Esophagus squamous epithelium (tissue), 5 donors: ENCODE measurements at regions not wholly inside any gene's neighbourhood (a gene's known extent, or its start where the extent isn't known, plus 50 kb on each side); places are given as distances from the start of the nearest gene placed in this dataset.

Experiments used
- DNase-seq: peaks from one replicate; lab custom pipeline; 2025; lab: John Stamatoyannopoulos, UW
- H3K27ac ChIP-seq, 4 donors: fragments of 200-600 bp; sonication (generic); one replicate each; pipeline ENCODE4 v1.5.1; 2016 to 2019; ENCODE audit warnings: mild to moderate bottlenecking in 1 of 4
- H3K27me3 ChIP-seq, 4 donors: fragments of 200-600 bp; sonication (generic); 1 replicate in 3 of 4; 2 replicates in 1 of 4; pipeline versions ENCODE4 v1.5.1 to v1.6.0; 2017 to 2021; ENCODE audit warnings: antibody characterized with exemption in 1 of 4
- H3K36me3 ChIP-seq, 3 donors: fragments of 200-600 bp; sonication (generic); one replicate each; pipeline ENCODE4 v1.5.1; 2016 to 2019
- H3K4me1 ChIP-seq, 3 donors: fragments of 200-600 bp; sonication (generic); one replicate each; pipeline ENCODE4 v1.5.1; 2017 to 2019
- H3K4me3 ChIP-seq, 4 donors: fragments of 200-600 bp; sonication (generic); 1 replicate in 3 of 4; 2 replicates in 1 of 4; pipeline ENCODE4 v1.5.1; 2016 to 2019; ENCODE audit warnings: mild to moderate bottlenecking in 2 of 4, moderate library complexity in 1 of 4
- H3K9me3 ChIP-seq, 3 donors: fragments of 200-600 bp; sonication (generic); one replicate each; pipeline ENCODE4 v1.5.1; 2016 to 2019
- POLR2A ChIP-seq, 4 donors: fragments of 450-650 bp; IDR thresholded peaks; one replicate each; pipeline ENCODE4 v1.6.1; 2017; ENCODE audit warnings: antibody characterized with exemption in 4 of 4, mild to moderate bottlenecking in 4 of 4, moderate library complexity in 3 of 4
- WGBS, 2 donors: methylation state at CpG; one replicate each; pipeline ENCODE4 v1.1.5; 2018; 5-methylcytosine and 5-hydroxymethylcytosine counted together
- intact Hi-C: fragments of 100-400 bp; cut with DNase I; formaldehyde crosslinking; loops from one replicate; pipeline ENCODE4 v1.15.0; 2022
- TF ChIP-seq, protein P1 (sequence below), 6 experiments: fragments of 450-650 bp in 4 of 6; fragments of 200-600 bp in 2 of 6; sonication (generic) in 2 of 6; IDR thresholded peaks; one replicate each; pipeline ENCODE4 v1.5.1; 2016 to 2019; ENCODE audit warnings: antibody characterized with exemption in 6 of 6, mild to moderate bottlenecking in 4 of 6, moderate library complexity in 4 of 6
- donor health status: DM: yes; HTN: yes; CAD: no.

DNA sequence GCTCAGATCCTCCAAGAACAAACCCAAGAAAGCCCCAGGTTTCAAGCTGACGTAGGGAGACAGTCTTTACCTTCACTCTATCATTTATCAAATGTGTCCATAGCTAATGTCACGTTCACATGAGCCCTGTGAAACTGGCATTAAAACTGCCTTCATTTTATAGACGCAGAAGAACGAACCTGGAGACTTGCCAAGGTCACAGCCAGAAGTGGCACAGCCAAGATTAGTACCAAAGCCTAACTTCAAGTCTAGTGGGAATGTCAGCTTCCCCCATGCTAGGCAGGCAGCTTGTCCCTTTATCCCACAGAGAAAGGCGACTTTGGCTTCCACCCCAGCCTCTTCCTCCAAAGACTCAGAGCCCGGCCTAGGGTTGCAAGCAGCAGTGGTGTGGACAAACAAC lies 517.2 kb downstream of the SHQ1 start:
- no peaks in the 10 kb centered on the region for H3K36me3 ChIP-seq
- H3K4me1 ChIP-seq, result peaks cover 0 to 19% (median 2%) of the 10 kb centered on the region in 3 donors
- H3K27me3 ChIP-seq, result peaks cover 0 to 11% (median 0%) of the 10 kb centered on the region in 4 donors
- TF ChIP-seq, protein P1, sequence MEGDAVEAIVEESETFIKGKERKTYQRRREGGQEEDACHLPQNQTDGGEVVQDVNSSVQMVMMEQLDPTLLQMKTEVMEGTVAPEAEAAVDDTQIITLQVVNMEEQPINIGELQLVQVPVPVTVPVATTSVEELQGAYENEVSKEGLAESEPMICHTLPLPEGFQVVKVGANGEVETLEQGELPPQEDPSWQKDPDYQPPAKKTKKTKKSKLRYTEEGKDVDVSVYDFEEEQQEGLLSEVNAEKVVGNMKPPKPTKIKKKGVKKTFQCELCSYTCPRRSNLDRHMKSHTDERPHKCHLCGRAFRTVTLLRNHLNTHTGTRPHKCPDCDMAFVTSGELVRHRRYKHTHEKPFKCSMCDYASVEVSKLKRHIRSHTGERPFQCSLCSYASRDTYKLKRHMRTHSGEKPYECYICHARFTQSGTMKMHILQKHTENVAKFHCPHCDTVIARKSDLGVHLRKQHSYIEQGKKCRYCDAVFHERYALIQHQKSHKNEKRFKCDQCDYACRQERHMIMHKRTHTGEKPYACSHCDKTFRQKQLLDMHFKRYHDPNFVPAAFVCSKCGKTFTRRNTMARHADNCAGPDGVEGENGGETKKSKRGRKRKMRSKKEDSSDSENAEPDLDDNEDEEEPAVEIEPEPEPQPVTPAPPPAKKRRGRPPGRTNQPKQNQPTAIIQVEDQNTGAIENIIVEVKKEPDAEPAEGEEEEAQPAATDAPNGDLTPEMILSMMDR (IDR thresholded peaks at IDR 0.05), result no peak
- TF ChIP-seq POLR2A (IDR thresholded peaks at IDR 0.05), result no peak
- intact Hi-C loops, result no loop called here
- 75 to 85% methylated on average over 3 to 6 of the region's 6 CpGs for WGBS, 2 donors
- no peaks in the 10 kb centered on the region for H3K9me3 ChIP-seq
- H3K4me3 ChIP-seq, result no peak overlapping the region
- no peak overlapping the region for H3K27ac ChIP-seq
- DNase-seq, result no peak

DNA sequence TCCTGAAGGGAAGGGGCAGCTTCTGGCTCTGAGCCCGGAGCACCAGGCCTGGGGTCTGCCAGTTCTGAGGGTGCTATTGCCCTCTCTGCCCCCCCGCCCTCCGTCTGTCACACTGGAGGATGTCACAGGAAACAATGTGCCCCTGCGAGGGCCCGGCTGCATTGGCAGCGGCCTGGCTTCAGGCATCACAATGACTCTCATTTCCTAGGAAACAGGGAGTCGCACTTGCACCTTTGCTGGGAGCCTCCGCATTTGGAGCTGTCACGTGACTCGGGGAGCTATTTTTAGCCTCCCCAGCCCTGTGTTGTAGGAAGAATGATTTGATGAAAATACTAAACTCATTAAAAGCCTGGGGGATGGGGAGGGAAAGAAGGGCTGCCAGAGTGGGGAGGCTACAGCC lies 518.9 kb downstream of the SHQ1 start:
- H3K27ac ChIP-seq, result no peak overlapping the region
- peaks cover 0 to 10% (median 0%) of the 10 kb centered on the region in 3 donors for H3K4me1 ChIP-seq
- no peak for TF ChIP-seq POLR2A (IDR thresholded peaks at IDR 0.05)
- TF ChIP-seq, protein P1 (IDR thresholded peaks at IDR 0.05), result no peak
- peaks cover 0 to 11% (median 0%) of the 10 kb centered on the region in 4 donors for H3K27me3 ChIP-seq
- H3K36me3 ChIP-seq, result no peaks in the 10 kb centered on the region
- no peak for DNase-seq
- H3K4me3 ChIP-seq, result no peak overlapping the region
- intact Hi-C loops, result no loop called here
- no peaks in the 10 kb centered on the region for H3K9me3 ChIP-seq
- 22 to 40% methylated on average over 1 to 10 of the region's 10 CpGs for WGBS, 2 donors

DNA sequence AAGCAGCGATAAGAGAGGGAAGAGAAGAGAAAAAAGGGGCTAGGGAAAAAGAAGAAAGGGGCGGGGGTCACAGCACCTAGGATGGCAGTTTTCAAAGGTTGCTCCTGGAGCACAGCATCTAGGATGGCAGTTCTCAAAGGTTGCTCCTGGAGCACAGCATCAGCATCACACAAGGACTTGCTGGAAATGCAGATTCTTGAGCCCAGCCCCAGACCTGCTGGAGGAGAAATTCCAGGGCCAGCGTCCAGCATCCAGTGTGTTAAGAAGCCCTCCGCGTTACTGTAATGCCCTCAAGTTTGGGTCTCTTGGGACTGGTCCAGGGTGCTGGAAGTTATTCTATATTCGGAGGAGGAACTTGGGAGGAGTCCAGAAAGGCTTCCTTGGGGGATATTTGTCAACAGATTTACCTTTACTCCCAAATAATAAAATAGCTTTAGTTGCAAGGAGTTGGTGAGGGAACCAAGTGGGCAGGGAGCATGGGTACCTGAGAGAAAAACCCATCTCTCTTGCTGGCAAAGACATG lies 519.4 kb downstream of the SHQ1 start:
- peaks cover 0 to 11% (median 0%) of the 10 kb centered on the region in 4 donors for H3K27me3 ChIP-seq
- H3K4me1 ChIP-seq, result peaks cover 0 to 12% (median 0%) of the 10 kb centered on the region in 3 donors
- no peaks in the 10 kb centered on the region for H3K36me3 ChIP-seq
- 67 to 75% methylated on average over 5 to 6 of the region's 6 CpGs for WGBS, 2 donors
- no peak for DNase-seq
- H3K9me3 ChIP-seq, result no peaks in the 10 kb centered on the region
- no peak overlapping the region for H3K4me3 ChIP-seq
- H3K27ac ChIP-seq, result no peak overlapping the region
- intact Hi-C loops, result no loop called here
- TF ChIP-seq, protein P1 (IDR thresholded peaks at IDR 0.05), result no peak
- TF ChIP-seq POLR2A (IDR thresholded peaks at IDR 0.05), result no peak

DNA sequence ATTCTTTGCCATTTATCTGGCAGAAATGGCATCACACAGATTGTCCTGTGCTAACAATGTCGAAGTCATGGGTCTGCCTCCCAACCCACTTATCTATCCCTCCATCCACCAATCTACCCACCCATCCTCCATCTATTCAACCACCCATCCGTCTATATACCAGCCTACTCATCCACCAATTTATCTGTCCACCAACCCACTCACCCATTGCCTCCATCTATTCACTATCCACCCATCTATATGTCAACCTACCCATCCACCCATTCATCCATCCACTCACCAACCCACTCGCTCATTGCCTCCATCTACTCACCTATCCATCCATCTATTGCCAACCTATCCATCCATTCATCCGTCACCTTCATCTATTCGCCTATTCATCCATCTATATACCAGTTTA lies 521.2 kb downstream of the SHQ1 start:
- TF ChIP-seq POLR2A (IDR thresholded peaks at IDR 0.05), result no peak
- TF ChIP-seq, protein P1 (IDR thresholded peaks at IDR 0.05), result no peak
- peaks cover 0 to 11% (median 0%) of the 10 kb centered on the region in 4 donors for H3K27me3 ChIP-seq
- H3K9me3 ChIP-seq, result no peaks in the 10 kb centered on the region
- no peak overlapping the region for H3K27ac ChIP-seq
- 90 to 91% methylated on average over 5 of the region's 5 CpGs for WGBS, 2 donors
- no peak overlapping the region for H3K4me3 ChIP-seq
- H3K4me1 ChIP-seq, result peaks cover 0 to 17% (median 0%) of the 10 kb centered on the region in 3 donors
- no peaks in the 10 kb centered on the region for H3K36me3 ChIP-seq
- intact Hi-C loops, result no loop called here
- no peak for DNase-seq

DNA sequence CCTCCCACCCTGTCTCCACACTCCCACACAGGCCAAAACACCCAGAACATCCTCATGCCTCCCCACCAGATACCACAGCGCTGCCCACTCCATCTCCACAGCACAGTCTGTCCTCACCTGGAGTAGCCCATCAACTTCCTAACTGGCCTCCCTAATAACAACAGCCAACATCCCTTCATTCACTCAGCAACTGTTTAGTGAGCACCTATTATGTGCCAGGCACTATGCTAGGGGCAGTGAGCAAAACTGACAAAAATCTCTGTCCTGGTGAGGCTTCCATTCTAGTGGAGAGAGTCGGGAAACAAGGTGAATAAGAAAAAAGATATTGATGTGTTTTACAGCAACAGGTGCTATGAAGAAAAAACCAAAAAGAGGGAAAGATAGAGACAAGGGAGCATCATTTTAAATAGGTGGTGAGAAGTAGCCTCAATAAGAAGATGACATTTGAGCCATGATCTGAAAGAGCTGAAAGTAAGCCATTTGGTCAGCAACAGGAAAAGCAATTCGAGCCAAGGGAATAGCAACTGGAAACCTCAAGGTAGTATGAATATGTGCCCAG lies 523.9 kb downstream of the SHQ1 start:
- intact Hi-C loops, result no loop called here
- H3K4me1 ChIP-seq, result peaks cover 0 to 11% (median 0%) of the 10 kb centered on the region in 3 donors
- 88 to 98% methylated on average over 3 of the region's 3 CpGs for WGBS, 2 donors
- H3K4me3 ChIP-seq, result no peak overlapping the region
- H3K36me3 ChIP-seq, result no peaks in the 10 kb centered on the region
- TF ChIP-seq, protein P1 (IDR thresholded peaks at IDR 0.05), result no peak
- no peak for TF ChIP-seq POLR2A (IDR thresholded peaks at IDR 0.05)
- peaks cover 0 to 6% (median 0%) of the 10 kb centered on the region in 4 donors for H3K27me3 ChIP-seq
- DNase-seq, result no peak
- H3K9me3 ChIP-seq, result no peaks in the 10 kb centered on the region
- H3K27ac ChIP-seq, result no peak overlapping the region
